ENCODE measurements at regions not wholly inside any gene's neighbourhood (a gene's known extent, or its start where the extent isn't known, plus 50 kb on each side); places are given as distances from the start of the nearest gene placed in this dataset.
"Not testable (repeated sequence)": the region's sequence is repeated elsewhere in the genome, so short reads cannot be mapped to it uniquely, and the experiment has no call there.

GRCh38 chr3:145244327-145244726, 916.7 kb downstream of the PLOD2 start:
- intact Hi-C loops (cut with DNase I) = no loop called here
- Histone ChIP-seq H3K4me1 (no peaks in the 10 kb centered on the region), H3K36me3 (no peaks in the 10 kb centered on the region), H3K9me3 (peaks cover 0 to 6% (median 3%) of the 10 kb centered on the region in 4 donors), H3K27me3 (no peaks in the 10 kb centered on the region), H3K4me3 (no peak overlapping the region), H3K27ac (no peak overlapping the region)
- WGBS, 2 donors = 64 to 75% methylated on average over 1 of the region's 1 CpG
- TF ChIP-seq POLR2AphosphoS5 (IDR thresholded peaks at IDR 0.05) (no peak), POLR2A (IDR thresholded peaks at IDR 0.05) (no peak), CTCF (IDR thresholded peaks at IDR 0.05) (no peak), EP300 (IDR thresholded peaks at IDR 0.05) (no peak)
- no peak for DNase-seq

- Histone ChIP-seq H3K9me3 (peaks cover 0 to 12% (median 8%) of the 10 kb centered on the region in 4 donors), H3K4me3 (no peak overlapping the region), H3K27ac (no peak overlapping the region), H3K27me3 (no peaks in the 10 kb centered on the region), H3K36me3 (no peaks in the 10 kb centered on the region), H3K4me1 (no peaks in the 10 kb centered on the region)
- no peak for DNase-seq
- 89 to 95% methylated on average over 1 of the region's 1 CpG for WGBS, 2 donors
- TF ChIP-seq CTCF (IDR thresholded peaks at IDR 0.05) (no peak), POLR2AphosphoS5 (IDR thresholded peaks at IDR 0.05) (no peak), EP300 (IDR thresholded peaks at IDR 0.05) (no peak), POLR2A (IDR thresholded peaks at IDR 0.05) (no peak)
- intact Hi-C loops (cut with DNase I) = no loop called here
Observed at GRCh38 chr3:145246291-145246690, 914.7 kb downstream of the PLOD2 start.

GRCh38 chr3:145248928-145249327, 912.1 kb downstream of the PLOD2 start:
- Histone ChIP-seq H3K27ac (no peak overlapping the region), H3K4me3 (no peak overlapping the region), H3K9me3 (peaks cover 0 to 12% (median 8%) of the 10 kb centered on the region in 4 donors), H3K36me3 (no peaks in the 10 kb centered on the region), H3K4me1 (no peaks in the 10 kb centered on the region), H3K27me3 (no peaks in the 10 kb centered on the region)
- TF ChIP-seq EP300 (IDR thresholded peaks at IDR 0.05) (no peak), CTCF (IDR thresholded peaks at IDR 0.05) (no peak), POLR2AphosphoS5 (IDR thresholded peaks at IDR 0.05) (no peak), POLR2A (IDR thresholded peaks at IDR 0.05) (no peak)
- intact Hi-C loops (cut with DNase I) = no loop called here
- DNase-seq = no peak

GRCh38 chr3:145251311-145251710, 909.7 kb downstream of the PLOD2 start:
- Histone ChIP-seq H3K4me3 (no peak overlapping the region), H3K9me3 (peaks cover 0 to 12% (median 8%) of the 10 kb centered on the region in 4 donors), H3K4me1 (no peaks in the 10 kb centered on the region), H3K27ac (no peak overlapping the region), H3K36me3 (no peaks in the 10 kb centered on the region), H3K27me3 (no peaks in the 10 kb centered on the region)
- DNase-seq = no peak
- intact Hi-C loops (cut with DNase I) = no loop called here
- TF ChIP-seq EP300 (IDR thresholded peaks at IDR 0.05) = no peak
- no peak for TF ChIP-seq POLR2A (IDR thresholded peaks at IDR 0.05)
- no peak for TF ChIP-seq POLR2AphosphoS5 (IDR thresholded peaks at IDR 0.05)
- no peak for TF ChIP-seq CTCF (IDR thresholded peaks at IDR 0.05)
- WGBS, 2 donors = 49 to 68% methylated on average over 1 of the region's 1 CpG

- H3K4me1 ChIP-seq; intact Hi-C loops (cut with DNase I); H3K36me3 ChIP-seq; DNase-seq; H3K4me3 ChIP-seq; H3K27me3 ChIP-seq; H3K9me3 ChIP-seq; H3K27ac ChIP-seq: not testable (repeated sequence)
- 87 to 91% methylated on average over 12 of the region's 12 CpGs for WGBS, 2 donors
Observed at GRCh38 chr3:145257967-145258366, 903.0 kb downstream of the PLOD2 start.

Measured in sigmoid colon (tissue), 6 donors.